NCI-H345 treated with DMSO at 0.1 percent for 48 hours (cell line): ENCODE measurements at regions not wholly inside any gene's neighbourhood (a gene's known extent, or its start where the extent isn't known, plus 50 kb on each side); places are given as distances from the start of the nearest gene placed in this dataset.
"Not testable (repeated sequence)": the region's sequence is repeated elsewhere in the genome, so short reads cannot be mapped to it uniquely, and the experiment has no call there.

Experiments
- DNase-seq: peaks from one replicate; lab custom pipeline; 2025; ENCODE audit not compliant: unreplicated experiment; lab: John Stamatoyannopoulos, UW

- no peak for DNase-seq
Measured at GRCh38 chr12:93237235-93237915, 140.3 kb upstream of the NUDT4 start.

DNA sequence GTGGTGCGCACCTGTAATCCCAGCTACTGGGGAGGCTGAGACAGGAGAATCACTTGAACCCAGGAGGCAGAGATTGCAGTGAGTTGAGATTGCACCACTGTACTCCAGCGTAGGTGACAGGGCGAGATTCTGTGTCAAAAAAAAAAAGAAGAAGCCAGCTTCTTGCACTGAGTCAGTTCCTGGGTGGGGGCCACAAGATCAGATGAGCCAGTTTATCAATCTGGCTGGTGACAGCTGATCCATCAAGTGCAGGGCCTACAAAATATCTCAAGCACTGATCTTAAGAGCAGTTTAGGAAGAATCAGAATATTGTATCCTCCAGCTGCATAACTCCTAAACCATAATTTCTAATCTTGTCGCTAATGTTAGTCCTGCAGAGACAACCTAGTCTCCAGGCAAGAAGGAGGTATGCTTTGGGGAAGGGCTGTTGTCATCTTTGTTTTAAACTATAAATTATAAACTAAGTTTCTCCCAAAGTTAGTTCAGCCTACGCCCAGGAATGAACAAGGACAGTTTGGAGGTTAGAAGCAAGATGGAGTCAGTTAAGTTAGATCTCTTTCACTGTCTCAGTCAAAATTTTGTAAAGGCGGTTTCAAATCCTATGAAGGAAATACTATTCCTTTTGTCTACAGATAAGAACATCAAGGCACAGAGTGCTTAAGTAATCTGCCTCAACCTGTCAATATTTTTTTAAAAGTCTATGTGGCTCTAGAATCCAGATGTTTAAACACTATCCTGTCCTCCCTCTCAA is 139.0 kb upstream of the NUDT4 start:
- not testable (repeated sequence) for DNase-seq

GRCh38 chr12:93239789-93240188 is 137.9 kb upstream of the NUDT4 start:
- not testable (repeated sequence) for DNase-seq

- no peak for DNase-seq
Measured at GRCh38 chr12:93242154-93242972, 135.4 kb upstream of the NUDT4 start.

DNA sequence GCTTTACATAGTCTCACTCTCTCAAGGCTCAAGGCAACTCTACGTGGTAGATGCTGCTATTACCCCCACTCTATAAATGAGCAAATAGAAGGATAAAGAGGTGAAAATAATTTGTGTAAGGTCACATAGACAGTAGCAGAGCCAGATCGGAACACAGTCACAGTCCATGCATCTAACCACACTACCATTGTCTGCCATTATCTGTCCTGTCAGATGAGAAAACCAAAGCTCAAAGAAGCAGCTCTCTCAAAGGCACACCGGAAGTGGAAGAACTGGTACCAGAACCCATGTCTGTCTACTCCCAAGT is 134.4 kb upstream of the NUDT4 start:
- no peak for DNase-seq

GRCh38 chr12:93243689-93244513 is 133.8 kb upstream of the NUDT4 start:
- DNase-seq = peak; percentile 40

DNA sequence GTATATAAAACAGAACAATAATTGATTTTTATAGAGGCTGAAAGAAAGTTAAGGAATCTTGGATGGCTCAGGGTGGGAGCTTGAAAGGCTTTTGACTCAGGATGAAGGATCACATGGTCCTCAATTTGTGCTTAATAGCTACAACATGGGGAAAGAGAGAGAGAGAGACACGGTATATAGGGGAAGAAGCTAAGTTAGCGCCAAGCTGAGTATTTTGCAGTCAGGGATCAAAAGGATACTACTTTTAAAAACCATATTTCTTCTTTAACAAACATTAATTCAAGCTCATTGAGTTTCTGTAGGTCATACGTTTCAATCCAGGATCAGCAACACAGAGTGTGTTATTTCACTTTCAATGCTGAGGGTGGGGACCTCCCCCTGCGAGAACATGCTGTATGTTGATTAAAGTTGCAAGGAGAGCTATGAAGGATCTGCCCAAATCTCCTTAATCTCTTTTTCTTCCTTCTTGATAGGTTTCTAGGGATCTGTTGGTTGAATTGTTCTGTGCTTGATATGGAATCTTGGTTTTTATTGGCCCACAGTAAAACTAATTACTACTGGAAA is 133.1 kb upstream of the NUDT4 start:
- DNase-seq = no peak

DNA sequence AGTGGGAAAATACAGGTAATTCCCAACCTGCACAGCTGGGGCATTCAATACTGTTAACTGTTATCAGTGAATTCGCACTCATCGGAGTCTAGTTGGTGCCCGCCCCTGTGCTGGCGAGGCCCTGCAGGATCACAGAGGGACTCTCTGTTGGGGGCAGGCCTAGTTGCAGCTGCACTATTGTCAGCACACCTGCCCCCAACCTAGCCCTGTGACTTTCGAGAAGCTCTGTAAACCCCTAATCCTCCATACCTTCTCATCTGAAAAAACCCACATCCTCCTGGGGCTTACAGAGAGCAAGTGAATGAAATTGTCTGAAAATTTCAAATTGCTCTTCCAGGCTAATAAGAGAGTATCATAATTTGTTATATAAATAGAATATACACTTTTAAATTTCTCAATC is 132.2 kb upstream of the NUDT4 start:
- DNase-seq = peak; percentile 37

DNA sequence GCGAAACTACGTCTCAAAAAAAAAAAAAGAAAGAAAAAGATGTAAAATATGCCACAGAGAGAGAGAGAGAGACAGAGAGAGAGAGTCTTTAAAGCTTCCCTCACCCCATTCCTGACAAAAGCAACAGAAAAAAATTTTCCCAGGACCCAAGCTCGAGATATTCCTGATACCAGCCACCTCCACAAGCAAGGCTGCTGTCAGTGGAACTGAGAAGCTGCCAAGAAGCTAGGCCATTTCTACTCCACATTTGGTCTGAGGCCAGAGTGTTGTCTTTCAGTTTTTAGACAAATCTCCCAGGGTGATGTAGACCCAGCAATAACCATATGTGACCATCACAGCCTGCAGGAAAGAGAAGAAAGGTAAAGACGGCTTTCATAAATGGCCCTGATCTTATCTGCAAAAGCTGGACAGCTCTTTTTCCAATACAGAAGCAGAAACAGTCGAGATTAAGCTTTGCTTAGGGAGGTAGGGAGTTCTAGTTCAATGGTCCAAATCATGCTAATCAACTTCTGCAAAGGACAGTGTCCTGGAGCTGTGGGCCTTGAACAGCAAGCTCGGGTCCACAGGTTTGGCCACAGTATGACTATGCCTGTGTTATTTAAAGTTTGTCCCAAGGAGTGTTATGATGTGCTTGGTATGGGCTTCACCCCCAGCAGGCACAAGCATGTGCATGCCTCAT is 130.3 kb upstream of the NUDT4 start:
- no peak for DNase-seq

GRCh38 chr12:93252221-93252620 is 125.5 kb upstream of the NUDT4 start:
- DNase-seq = no peak

GRCh38 chr12:93254911-93255310 is 122.8 kb upstream of the NUDT4 start:
- DNase-seq = no peak

DNA sequence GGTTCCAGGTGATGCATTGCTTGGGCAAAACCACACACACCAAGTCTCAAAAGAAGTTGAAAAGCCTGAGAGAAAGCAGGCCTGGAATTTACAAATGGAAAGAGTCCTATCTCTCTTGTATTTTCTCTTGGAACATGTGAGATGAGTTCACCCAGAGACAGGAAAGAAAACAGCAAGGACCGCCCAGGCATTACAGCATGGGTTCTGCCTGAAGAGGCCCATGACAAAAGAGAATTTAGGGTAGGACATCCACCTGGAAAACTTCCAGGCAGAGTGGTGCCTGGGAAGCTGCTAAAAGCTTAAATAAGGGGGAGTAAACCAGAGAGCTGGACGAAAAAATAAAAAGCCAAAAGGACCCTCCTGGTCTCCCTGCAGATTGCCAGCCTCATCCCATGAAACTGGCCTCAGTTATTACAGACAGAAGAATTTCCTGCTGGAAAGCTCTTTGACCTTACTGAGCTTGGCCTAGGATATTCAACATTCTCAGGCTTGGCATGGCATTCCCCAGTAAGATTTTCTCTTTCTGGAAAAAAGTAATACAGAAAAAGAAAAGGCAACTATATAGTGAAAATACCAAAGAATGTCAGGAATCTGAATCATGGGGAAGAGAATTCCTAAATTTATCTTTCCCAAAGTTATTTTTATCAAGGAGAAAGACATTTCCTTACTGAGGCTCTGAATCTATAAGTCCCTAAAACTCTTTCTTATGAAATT is 121.3 kb upstream of the NUDT4 start:
- DNase-seq = no peak

GRCh38 chr12:93261505-93262094 is 116.1 kb upstream of the NUDT4 start:
- no peak for DNase-seq

DNA sequence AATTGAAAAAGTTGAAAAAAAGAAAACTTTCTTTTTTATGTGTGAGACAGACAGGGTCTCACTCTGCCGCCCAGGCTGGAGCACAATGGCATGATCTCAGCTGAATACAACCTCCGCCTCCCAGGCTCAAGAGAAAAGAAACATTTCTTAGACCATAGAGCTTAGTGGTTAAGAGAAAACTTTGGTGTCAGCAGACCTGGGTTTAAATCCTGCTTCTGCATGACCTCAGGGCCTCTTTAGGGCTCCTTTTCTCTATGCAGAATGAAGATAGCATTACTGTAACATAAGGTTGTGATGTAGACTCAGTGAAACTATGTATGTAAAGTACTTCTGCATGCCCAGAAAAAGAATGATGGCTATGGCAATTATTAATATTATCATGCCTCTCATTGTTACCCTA is 104.7 kb upstream of the NUDT4 start:
- no peak for DNase-seq

GRCh38 chr12:93273834-93274564 is 103.7 kb upstream of the NUDT4 start:
- DNase-seq = no peak

DNA sequence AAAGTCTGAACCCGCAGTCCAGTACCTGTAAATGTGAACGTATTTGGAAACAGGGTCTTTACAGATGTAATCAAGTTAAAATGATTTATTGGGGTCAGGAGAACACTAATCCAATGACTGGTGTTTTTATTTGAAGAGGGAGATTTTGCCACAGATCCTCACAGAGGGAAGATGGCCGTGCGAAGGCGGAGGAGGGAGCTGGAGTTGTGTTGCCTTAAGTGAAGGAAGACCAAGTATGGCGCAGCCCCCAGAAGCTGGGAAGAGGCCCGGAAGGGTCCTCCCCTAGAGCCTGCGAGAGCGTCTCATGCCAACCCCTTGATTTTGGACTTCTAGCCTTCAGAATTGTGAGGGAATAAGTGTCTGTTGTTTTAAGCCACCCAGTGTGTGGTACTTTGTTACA is 102.8 kb upstream of the NUDT4 start:
- no peak for DNase-seq

- DNase-seq = no peak
Measured at GRCh38 chr12:93275589-93275988, 102.1 kb upstream of the NUDT4 start.

DNA sequence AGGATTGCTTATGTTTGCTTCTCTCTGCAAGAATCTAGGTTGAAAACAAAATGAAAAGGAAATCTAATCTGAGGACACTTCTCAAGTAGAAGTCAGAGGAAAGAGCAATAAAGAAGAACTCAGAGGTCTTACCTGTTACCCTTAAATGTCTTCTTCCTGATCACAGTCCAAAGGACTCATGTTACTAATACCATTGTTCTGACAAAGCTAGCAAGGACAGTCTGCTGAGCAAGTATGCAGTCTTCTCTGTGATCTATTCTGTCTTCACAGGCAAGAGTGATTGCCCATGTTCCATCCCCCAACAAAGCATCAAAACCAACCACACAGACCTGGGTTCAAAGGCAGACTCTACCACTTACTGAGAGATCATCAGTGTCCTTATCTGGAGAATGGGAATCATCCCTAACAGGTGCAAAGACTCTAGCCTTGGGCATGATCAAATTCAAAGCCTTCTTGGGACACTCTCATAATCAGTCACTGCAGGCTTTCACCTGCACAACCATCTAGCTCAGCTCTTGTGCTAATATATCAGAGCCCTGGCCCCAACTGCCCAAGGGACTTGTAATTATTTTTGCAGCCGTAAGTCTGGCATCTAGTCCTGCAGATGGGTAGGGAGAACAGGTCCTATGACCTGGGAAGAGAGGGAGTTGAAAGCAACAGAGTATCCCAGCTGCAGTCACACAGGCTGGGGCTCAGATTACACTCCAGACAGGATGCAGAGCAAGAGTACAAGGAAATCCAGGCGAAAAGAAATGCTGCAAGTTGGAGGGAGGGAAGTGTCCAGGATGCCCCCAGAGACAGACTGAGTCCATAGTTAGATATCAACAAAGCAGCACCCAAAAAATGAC is 97.9 kb upstream of the NUDT4 start:
- no peak for DNase-seq
